ENCODE measurements at regions not wholly inside any gene's neighbourhood (a gene's known extent, or its start where the extent isn't known, plus 50 kb on each side); places are given as distances from the start of the nearest gene placed in this dataset.

DNA sequence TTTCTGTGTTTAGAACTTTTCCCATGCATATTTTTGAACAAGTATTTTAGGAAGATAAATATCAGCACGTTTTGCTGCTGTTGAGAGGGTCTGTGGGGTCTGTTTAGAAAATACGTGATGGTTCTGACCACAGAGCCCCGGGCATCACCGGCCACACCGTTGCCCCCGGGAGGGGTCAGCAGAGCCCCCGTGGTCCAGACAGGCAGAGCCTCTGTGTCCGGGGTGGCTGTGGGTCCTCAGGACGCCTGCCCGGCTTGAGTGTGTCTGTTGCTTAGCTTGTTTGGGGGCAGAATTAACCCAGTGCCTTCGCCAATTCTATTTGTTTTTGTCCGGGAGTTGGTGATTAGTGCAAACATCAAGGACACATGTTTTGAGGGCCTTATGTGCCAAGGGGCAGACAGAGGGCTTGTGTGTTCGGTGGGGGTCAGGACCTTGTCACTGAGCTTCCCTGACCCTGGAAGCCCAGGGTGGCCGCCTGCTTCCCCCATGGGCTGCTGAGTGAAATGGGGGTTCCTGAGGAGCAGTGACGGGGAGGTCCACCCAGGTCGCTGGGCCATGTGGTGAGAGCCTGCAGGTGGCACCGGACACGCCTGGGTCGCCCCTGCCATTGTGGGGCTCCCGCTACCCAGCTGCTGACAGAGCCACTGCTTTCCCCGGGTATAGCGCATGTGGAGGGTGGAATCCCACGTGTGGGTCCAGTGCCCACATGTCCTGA, 122.2 kb downstream of the SIK1 start:
- no peak for DNase-seq (ENCODE audit: low read depth)

DNA sequence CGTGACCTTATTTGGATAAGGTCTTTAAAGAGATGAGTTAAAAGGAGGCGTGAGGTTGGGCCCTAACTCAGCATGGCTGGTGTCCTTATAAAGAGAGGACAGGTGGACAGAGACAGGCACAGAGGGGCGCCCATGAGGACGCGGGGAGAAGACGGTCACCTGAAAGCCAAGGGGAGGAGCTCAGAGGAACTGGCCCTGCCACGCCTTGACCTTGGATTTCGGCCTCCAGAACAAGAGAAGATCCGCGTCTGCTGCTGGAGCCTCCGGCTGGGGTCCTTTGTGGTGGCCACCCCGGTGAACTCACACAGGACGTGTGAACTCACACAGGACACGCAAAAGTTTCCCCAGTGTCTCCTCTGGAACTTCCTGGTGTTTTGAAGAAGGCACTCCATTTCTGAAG, 122.7 kb downstream of the SIK1 start:
- DNase-seq (ENCODE audit: low read depth): no peak

DNA sequence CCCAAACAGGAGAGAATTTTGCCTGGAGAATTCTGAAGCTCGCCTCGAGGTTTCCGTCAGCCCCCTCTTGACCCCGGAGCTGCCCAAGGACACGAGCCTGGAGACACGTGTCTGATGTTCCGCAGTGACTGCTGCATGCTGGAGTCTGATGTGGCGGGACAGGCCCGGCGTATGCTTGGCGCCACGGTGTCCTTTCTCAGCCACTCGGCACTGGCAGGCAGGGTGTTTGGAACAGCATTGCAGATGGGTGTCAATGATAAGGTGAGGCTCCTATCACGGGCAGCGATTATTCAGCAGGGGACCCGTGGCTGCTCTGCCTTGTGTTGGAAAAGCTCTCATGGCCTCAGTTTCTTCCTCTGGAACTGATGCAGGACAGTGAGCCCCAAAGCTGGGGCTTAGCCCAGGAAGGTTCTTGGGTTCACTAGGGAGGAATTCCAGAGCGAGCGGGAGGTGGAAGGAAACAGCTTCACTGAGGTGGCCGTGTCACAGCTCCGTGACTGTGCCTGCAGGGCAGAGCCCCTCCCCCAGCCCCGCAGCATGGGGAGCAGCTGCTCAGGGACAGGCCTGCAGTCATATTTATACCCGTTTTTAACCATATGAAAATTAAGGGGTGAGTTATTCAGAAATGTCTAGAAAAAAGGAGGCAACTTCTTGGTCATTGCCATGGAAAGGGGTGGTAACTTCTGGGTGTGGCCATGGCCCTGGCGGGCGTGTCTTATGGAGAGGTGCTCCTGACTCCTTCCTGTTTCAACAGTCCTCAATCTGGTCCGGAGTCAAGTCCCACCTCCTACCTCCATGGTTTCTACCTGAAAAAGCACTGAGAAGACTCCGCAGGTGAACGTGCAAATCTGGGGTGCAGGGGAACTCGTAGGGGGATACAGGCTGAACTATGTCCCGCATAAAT, 123.4 kb downstream of the SIK1 start:
- DNase-seq (ENCODE audit: low read depth): no peak

DNA sequence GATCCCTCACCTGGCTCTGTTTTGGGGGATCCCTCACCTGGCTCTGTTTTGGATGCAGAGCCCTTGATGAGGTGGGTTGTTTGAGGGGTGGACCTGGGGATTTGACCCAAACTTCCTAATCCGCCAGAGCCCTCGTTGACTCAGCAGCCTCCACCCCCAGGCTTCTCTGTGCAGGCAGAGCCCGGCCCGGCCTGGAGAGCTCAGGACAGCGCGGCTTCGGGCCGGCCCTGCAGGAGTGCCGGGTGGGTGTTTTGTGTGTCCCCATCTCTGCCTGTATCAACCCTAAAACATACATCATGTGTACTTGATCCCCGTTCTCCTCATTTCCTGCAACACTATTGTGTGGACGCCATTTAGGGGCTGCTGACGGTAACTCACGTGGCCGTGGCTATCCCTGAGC, 124.2 kb downstream of the SIK1 start:
- DNase-seq (ENCODE audit: low read depth): no peak

DNA sequence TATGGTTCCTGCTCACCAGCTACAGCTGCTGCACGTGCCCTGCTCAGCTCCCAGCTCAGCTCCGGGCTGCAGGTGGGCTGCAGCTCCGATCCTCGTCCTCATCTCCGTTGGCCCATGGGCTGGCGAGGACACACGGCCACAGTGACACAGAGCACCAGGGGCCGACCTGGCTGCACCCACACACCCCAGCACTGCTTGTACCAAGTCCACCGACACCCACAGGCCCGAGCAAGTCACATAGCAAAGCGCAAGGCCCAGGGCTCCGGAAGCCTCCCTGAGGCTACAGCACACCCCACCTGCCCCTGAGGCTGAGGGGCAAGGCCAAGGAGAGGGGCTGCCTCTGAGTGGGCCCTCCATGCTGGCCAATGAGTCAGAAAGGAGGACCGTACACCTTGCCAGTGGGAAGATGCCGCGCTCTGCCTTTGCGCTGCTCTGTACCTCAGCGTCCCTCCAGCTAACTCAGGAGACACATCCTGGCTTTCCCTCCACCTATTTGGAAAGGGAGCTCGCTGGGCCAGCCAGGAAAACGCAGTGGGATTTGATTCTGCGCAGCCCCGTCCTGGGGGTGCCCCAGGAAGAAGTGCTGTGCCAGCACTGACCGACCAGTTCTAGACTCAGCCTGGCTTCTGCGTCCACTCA, 124.8 kb downstream of the SIK1 start:
- no peak for DNase-seq (ENCODE audit: low read depth)

DNA sequence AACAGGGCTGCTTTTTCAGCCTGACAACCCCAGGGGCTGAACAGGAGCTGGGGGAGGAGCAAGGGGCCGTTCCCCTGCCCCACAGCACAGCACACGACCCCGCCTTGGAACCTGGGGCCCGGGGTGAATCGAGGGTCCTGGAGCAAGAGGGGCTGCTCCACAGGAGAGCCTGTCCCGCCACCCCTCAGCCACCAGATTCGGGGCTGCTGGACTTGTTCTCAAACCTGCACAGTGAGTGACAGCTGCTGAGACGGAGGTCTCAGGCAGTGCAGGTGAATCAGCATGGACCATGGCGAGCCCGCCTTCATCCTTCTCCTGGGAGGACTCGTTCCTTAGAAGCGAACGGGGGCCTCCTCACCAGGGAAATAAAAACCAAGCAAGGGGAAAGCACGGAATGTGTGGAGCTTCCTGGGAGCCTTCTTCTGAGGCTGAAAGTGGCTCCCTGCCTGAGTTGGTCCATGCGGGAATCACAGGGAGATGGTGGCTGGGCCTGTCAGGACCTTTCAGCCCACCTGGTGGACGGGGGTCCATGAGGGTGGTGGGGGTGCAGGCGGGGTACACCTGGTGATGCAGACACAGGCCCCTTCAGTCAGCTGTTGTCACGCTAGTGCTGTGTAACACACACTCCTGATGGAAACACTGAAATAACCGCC, 125.4 kb downstream of the SIK1 start:
- DNase-seq (ENCODE audit: low read depth): no peak

DNA sequence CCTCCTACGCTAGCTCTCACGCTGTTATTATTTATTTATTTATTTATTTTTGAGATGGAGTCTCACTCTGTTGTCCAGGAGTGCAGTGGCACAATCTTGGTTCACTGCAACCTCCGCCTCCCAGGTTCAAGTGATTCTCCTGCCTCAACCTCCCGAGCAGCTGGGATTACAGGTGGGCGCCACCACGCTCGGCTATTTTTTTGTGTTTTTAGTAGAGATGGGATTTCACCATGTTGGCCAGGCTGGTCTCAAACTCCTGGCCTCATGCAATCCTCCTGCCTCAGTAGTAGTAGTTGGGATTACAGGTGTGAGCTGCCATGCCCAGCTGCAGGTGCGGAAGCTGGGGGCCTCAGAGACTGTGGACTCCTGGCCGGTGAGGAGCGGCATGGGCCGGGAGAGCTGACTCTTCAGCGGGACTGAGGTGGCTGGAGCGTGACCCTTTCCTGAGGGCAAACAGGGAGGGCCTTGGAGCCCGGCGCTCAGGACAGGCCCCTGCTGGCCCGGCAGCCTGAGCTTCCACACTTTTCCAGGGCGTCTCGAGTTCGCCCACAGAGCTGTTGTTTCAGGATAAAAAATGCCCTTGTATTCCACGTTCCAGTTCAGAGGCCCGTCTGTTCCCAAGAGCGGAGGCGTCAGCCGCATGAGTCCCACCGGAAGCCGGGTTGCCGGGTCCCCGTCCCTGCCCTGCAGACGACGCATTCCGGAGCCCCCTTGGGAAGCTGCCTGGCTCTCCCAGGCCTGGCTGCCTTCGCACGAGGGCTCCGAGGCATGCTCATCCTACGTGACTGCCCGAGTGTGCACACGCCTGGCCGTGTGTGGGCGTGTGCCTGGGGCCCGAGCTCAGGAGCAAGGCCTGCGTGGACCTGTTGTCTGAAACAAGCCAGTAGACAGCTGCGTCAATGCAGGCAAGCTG, 126.2 kb downstream of the SIK1 start:
- no peak for DNase-seq (ENCODE audit: low read depth)

DNA sequence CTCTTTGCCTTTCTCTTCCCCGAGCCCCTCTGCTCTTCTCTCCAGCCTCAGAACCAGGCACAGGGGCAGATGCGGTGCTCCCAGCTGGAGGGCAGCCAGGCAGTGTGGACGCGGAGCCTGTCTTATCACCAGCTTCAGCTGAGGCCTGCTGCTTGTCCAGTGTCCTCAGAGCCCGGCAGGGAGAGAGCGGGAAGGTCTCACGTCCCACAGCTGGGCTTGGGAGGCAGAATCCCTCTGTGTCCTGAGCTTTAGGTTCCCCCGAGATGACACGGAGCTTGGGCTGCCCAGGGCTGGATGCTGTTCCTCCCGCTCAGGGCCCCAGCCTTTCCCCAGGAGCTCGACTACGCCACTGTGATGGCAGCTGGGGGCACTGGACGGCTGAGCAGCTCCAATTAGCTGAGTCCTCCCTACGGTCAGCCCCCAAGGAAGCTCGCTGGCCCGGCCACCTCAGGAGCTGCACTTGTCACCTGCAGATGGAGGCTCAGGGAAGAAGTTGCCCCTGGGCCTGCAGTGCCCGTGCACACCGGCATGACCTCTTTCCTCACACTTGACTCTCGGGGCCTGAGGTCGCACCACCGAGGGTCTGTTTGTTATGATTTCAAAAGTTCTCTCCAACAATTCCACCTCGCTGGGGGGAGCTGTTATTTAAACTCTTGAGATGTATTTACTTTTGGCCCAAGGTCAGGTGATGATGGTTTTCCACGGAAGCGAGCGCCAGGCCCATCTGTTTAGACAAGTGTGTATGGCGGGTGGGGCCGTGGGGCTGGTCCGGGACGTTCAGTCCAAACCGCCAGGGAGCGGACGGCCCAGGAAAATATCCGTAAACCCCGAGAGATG, 127.3 kb downstream of the SIK1 start:
- no peak for DNase-seq (ENCODE audit: low read depth)

DNA sequence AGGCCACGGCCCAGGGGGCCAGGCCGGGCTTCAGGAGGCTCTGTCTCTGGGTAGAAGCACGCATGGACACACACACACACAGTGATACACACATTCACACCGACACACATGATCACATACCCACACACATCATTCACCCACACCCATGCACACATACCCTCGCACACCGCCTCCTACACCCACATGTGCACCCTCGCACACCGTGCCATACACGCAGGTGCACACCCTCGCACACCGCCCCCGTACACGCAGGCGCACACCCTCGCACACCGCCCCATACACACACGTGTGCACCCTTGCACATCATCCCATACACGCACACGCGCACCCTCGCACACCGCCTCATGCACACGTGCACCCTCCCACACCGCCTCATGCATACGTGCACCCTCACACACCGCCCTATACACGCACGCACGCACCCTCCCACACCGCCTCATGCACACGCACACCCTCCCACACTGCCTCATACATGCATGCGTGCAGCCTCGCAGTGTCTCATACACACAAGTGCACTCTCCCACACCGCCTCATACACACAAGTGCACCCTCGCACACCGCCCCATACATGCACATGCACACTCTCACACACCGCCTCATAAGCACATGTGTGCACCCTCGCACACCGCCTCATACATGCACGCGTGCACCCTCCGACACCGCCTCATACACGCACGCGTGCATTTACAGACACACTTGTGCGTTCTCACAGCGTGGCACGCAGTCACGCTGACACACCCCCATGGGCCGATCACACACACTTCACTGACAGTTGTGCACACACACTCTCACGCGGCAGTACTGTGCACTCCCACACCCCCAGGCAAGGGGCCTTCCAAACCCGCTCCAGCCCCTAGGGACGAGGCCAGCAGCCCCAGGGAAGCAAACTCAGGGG, 128.1 kb downstream of the SIK1 start:
- no peak for DNase-seq (ENCODE audit: low read depth)

DNA sequence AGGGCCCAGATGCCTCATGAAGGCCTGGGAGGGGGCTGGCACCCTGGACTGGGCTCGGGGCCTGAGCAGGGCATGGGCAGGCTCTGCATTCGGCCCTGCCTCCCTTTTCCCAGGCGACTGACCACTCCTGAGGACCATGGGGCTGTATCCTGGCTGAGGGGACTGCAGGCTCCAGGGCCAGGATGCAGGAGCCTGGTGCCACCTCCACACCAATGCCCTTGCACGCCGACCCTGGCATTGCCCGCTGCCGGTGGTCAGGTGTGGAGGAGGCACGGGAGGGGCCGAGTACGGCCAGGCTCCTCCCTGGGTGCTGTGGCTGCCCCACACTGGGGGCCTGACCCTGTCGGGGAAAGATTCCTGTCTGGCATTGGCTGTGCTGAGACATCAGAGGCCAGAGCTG, 128.9 kb downstream of the SIK1 start:
- DNase-seq (ENCODE audit: low read depth): no peak

DNA sequence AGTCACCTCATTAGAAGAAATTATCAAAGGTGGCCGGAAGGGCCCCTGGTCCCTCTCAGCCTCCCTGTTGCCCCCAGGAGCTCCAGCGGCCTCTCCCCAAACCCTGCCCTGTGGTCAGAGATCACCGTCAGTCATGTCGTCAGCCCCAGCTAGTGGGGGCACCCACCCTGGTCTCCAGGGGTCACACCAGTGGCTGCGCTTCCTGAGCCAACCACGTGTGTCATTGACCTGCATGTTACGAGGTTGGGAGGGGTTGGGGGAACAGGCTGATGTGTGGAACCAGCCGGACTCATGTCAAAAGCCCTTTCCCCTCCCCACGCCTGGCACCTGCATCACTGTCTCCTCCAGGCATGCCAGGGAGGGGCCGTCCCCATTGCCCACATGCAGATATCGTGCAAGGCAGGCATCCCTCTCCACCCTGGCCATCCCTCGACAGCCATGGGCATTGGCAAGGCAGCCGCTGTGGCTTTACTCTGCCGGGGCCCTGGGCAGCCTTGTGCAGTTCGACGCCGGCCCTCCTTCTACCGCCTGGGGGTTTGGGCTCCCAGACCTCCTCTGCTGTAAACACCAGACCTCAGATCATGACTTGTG, 128.7 kb downstream of the CRYAA start:
- DNase-seq (ENCODE audit: low read depth): no peak

DNA sequence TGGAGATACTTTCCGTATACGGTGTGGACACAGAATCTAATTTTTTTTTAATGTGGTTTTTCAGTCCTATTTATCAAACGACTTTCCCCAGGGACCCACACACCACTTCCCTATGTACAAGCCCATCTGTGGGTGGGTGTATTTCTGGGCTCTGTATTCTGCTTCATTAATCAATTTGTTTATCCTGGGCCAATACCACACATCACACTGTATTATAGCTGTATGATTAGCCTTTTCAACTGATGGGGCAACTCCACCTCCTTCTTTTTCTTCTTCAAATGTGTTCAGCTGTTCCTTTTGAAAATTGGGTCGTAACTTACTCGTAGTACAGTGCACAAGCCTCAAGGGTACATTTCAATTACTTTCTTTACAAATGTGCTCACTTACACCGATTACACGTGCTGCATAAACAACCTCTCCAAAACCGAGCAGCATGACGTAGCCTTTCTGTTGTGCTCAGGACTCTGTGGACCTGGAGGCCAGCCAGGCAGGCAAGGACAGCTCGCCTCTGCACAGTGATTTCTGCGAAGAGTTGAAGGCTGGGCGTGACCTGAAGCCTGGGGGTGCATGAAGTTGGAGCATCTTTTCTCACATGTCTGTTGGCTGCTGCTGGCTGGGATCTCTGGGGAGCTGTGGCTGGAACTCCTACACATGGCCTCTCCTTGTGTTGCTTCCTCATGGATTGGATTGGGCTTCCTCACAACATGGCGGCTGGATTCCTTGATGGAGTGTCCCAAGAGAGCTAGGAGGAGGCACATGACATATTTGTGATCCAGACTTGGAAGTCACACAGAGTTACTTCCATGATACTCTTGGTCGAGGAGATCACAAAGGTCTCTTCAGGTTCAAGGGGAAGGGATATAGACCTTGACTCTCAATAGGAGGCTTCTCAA, 126.5 kb downstream of the CRYAA start:
- no peak for DNase-seq (ENCODE audit: low read depth)

DNA sequence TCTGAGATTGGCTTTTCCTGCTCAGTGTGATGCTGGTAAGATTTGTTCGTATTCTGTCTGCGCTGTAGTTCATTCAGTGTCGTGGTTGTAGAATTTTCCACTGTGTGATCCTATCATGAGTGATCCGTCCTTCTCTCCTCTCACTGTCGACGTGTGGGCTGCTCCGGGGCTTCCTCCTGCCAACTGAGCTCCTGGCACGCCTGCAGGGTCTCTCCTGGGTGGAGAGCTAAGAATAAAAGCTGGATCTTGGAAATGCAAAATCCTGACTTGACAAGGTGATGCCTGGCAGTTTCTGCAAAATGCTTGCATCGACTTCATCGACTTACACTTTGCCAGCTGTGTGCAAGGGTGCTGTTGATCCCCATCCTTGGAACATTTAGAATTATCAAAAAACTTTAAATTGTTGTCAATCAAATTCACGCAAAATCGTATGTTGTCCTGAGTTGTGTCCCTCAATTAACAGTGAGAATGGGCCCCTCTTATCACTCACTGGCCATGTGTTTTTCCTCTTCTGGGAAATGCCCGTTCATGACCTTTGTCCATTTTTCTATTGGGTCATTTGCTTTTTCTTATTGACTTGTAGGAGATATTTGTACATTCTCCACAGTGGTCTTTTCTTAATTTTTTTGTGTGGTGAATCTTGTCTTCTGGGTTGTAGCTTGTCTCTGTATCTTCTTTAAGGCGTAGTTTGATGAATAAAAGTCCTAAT, 125.5 kb downstream of the CRYAA start:
- no peak for DNase-seq (ENCODE audit: low read depth)

DNA sequence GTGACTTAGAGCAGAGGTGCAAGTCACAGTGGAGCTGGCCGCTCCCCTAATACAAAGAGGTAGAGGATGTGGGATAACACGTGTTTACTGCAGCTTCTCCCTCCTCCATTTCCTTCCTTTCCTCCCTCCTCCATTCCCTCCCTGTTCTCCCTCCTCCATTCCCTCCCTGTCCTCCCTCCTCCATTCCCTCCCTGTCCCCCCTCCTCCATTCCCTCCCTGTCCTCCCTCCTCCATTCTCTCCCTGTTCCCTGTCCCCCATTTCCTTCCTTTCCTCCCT, 124.0 kb downstream of the CRYAA start:
- DNase-seq (ENCODE audit: low read depth): no peak

DNA sequence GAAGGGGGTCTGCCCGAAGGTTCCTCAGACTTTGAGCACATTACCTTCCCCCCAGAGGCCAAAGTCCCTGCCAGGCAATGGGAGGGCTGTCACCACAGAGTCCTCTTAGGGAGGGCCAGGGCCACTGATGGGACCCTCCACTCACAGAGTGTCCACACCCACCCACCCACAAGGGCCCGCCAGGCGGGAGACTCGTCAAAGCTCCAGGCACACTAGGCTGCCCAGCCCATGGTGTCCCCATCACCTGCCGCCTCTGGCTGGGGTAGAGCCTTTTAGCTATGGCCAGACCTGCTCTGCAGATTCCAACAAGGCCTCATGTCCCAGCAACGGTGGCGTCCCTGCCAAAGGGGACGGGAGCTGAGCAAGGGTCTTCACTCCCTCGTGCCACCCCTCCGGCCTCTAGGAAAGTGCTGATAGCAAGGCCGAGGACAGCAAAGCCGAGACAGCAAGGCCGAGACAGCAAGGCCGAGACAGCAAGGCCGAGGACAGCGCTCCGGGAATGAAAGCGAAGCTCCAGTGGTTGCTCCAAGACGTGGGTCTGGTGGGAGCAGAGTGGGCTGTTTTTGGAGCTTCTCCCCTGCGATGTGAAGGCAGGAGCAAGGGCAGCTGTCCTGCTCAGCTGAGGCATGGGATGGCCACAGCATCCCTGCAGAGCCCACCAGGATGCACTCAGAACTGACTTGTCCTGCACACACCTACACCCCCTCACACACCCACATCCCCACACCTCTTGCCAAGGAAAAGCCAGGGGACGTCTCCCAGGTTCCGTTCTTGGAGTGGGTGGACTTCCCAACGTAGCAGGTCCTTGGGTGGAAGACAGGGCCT, 123.4 kb downstream of the CRYAA start:
- no peak for DNase-seq (ENCODE audit: low read depth)

DNA sequence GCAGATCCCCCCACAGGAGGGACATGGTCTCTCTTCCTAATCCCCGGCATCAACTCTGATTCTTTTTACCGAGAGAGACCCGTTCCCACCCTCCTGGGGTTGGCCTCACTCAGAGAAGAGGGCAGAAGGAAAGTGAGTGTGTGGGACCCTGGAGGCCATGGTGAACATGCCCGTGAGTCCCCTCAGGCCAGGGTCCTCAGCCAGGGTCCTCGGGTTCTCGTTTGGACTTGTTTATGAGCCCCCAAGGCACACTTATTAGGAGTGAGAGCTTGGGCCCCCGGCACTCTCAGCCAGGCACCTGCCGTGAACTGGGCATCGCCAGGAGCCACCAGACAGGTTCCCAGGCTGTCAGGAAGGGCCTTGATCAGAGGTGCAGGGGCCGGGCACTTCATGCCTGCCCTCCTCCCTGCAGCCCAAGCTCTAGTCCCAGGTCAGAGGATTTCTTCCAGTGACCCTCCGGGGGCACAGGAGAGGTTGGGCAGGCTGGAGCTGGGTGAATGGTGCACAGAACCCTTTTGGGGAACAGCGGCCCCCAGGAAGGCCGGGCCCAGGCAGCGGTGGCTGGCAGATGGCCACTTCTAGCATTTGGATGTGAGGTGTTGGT, 122.6 kb downstream of the CRYAA start:
- DNase-seq (ENCODE audit: low read depth): no peak

Measured in HT1080 (cell line).